HEK293 (cell line): ENCODE measurements at regions not wholly inside any gene's neighbourhood (a gene's known extent, or its start where the extent isn't known, plus 50 kb on each side); places are given as distances from the start of the nearest gene placed in this dataset.

Experiments used
- CTCF ChIA-PET: fragments of 350-600 bp; formaldehyde crosslinking; extraction: SDS; loops from one replicate; lab custom pipeline; 2021; ENCODE audit warnings: antibody characterized with exemption; lab: Yijun Ruan, JAX
- POLR2A ChIA-PET: fragments of 300-600 bp; formaldehyde crosslinking; extraction: SDS; loops from one replicate; lab custom pipeline; 2020; ENCODE audit warnings: antibody characterized with exemption, inconsistent platforms; lab: Yijun Ruan, JAX
- H3K27ac ChIP-seq: fragments of 200-500 bp; sonication (Bioruptor generic); 2 replicates; pipeline ENCODE4 v1.5.1; 2014; ENCODE audit warnings: low read depth, low read length, control low read depth, inconsistent platforms; ENCODE audit errors: extremely low read depth
- H3K36me3 ChIP-seq, 2 experiments: fragments of 200-500 bp in 1 of 2; sonication (Bioruptor generic) in 1 of 2; 1 replicate in 1 of 2; 2 replicates in 1 of 2; pipeline ENCODE4 v1.5.1; 2014 to 2017; ENCODE audit warnings: inconsistent platforms in 2 of 2, low read length in 2 of 2; ENCODE audit not compliant: control insufficient read depth in 2 of 2, insufficient read depth in 1 of 2
- H3K4me1 ChIP-seq: fragments of 200-500 bp; sonication (Bioruptor generic); 2 replicates; pipeline ENCODE4 v1.5.1; 2014; ENCODE audit warnings: mild to moderate bottlenecking, low read length, inconsistent platforms; ENCODE audit not compliant: control insufficient read depth, insufficient read depth
- H3K4me3 ChIP-seq: 2 replicates; pipeline ENCODE4 v1.5.1; 2011; ENCODE audit warnings: low read depth, mild to moderate bottlenecking, control low read depth, low read length, moderate library complexity
- H3K9me3 ChIP-seq: fragments of 200-500 bp; sonication (Bioruptor generic); 2 replicates; pipeline ENCODE4 v1.5.1; 2014; ENCODE audit warnings: low read depth, low read length, inconsistent platforms; ENCODE audit not compliant: control insufficient read depth, insufficient read depth
- EGR2 ChIP-seq: fragments of 450-650 bp; formaldehyde crosslinking; IDR thresholded peaks from 2 replicates; pipeline ENCODE4 v1.5.1; 2016; ENCODE audit warnings: low read depth, missing biosample characterization, missing genetic modification characterization
- KLF16 ChIP-seq: fragments of 450-650 bp; formaldehyde crosslinking; IDR thresholded peaks from 2 replicates; pipeline ENCODE4 v1.5.1; 2017; ENCODE audit warnings: missing biosample characterization, missing genetic modification characterization
- SCRT2 ChIP-seq: fragments of 450-650 bp; formaldehyde crosslinking; IDR thresholded peaks from 2 replicates; pipeline ENCODE4 v1.5.1; 2016; ENCODE audit warnings: missing biosample characterization, missing genetic modification characterization
- SP7 ChIP-seq: fragments of 450-650 bp; formaldehyde crosslinking; IDR thresholded peaks from 2 replicates; pipeline ENCODE4 v1.5.1; 2016; ENCODE audit warnings: missing biosample characterization, missing genetic modification characterization
- ZBTB8A ChIP-seq: fragments of 450-650 bp; formaldehyde crosslinking; IDR thresholded peaks from 2 replicates; pipeline ENCODE4 v1.5.1; 2016; ENCODE audit warnings: missing biosample characterization, missing genetic modification characterization
- ZFHX2 ChIP-seq: fragments of 450-650 bp; formaldehyde crosslinking; conservative IDR thresholded peaks from 2 replicates; pipeline ENCODE4 v1.5.1; 2016; ENCODE audit warnings: missing biosample characterization, missing genetic modification characterization
- ZIC2 ChIP-seq: fragments of 450-650 bp; formaldehyde crosslinking; IDR thresholded peaks from 2 replicates; pipeline ENCODE4 v1.5.1; 2016; ENCODE audit warnings: missing biosample characterization, missing genetic modification characterization
- ZNF169 ChIP-seq: fragments of 450-650 bp; formaldehyde crosslinking; IDR thresholded peaks from 2 replicates; pipeline ENCODE4 v1.5.1; 2016; ENCODE audit warnings: missing biosample characterization, missing genetic modification characterization
- ZNF175 ChIP-seq: fragments of 450-650 bp; formaldehyde crosslinking; IDR thresholded peaks from 2 replicates; pipeline ENCODE4 v1.5.1; 2016; ENCODE audit warnings: missing biosample characterization, missing genetic modification characterization
- ZNF324 ChIP-seq: fragments of 450-650 bp; formaldehyde crosslinking; IDR thresholded peaks from 2 replicates; pipeline ENCODE4 v1.5.1; 2016; ENCODE audit warnings: missing biosample characterization, missing genetic modification characterization
- ZNF521 ChIP-seq: fragments of 450-650 bp; formaldehyde crosslinking; IDR thresholded peaks from 2 replicates; pipeline ENCODE4 v1.5.1; 2017; ENCODE audit warnings: missing biosample characterization, mild to moderate bottlenecking, missing genetic modification characterization
- ZNF626 ChIP-seq: fragments of 450-650 bp; sonication (Bioruptor Pico); formaldehyde crosslinking; IDR thresholded peaks from 2 replicates; pipeline ENCODE4 v1.5.1; 2018; ENCODE audit warnings: missing biosample characterization, missing genetic modification characterization, inconsistent platforms
- ZNF670 ChIP-seq: fragments of 450-650 bp; formaldehyde crosslinking; IDR thresholded peaks from 2 replicates; pipeline ENCODE4 v1.5.1; 2016; ENCODE audit warnings: missing biosample characterization, missing genetic modification characterization, low read depth
- ZNF701 ChIP-seq: fragments of 450-650 bp; formaldehyde crosslinking; IDR thresholded peaks from 2 replicates; pipeline ENCODE4 v1.5.1; 2016; ENCODE audit warnings: missing biosample characterization, missing genetic modification characterization
- ZNF768 ChIP-seq: fragments of 450-650 bp; formaldehyde crosslinking; IDR thresholded peaks from 2 replicates; pipeline ENCODE4 v1.5.1; 2018; ENCODE audit warnings: missing biosample characterization, mild to moderate bottlenecking, missing genetic modification characterization
- TF ChIP-seq, protein P1 (sequence below): fragments of 450-650 bp; formaldehyde crosslinking; IDR thresholded peaks from 2 replicates; pipeline ENCODE4; 2016; ENCODE audit warnings: missing biosample characterization, missing genetic modification characterization
- TF ChIP-seq, protein P2 (sequence below): fragments of 450-650 bp; IDR thresholded peaks from 2 replicates; pipeline ENCODE4 v1.5.1; 2018; ENCODE audit warnings: missing biosample characterization, mild to moderate bottlenecking, missing genetic modification characterization
- TF ChIP-seq, protein P3 (sequence below): fragments of 450-650 bp; IDR thresholded peaks from 2 replicates; pipeline ENCODE4 v1.5.1; 2018; ENCODE audit warnings: missing biosample characterization, missing genetic modification characterization
- TF ChIP-seq, protein P4 (sequence below): fragments of 450-650 bp; formaldehyde crosslinking; IDR thresholded peaks from 2 replicates; pipeline ENCODE4 v1.5.1; 2016; ENCODE audit warnings: missing biosample characterization, missing genetic modification characterization
- TF ChIP-seq, protein P5 (sequence below): fragments of 450-650 bp; formaldehyde crosslinking; IDR thresholded peaks from 2 replicates; pipeline ENCODE4 v1.5.1; 2016; ENCODE audit warnings: missing biosample characterization, missing genetic modification characterization

DNA sequence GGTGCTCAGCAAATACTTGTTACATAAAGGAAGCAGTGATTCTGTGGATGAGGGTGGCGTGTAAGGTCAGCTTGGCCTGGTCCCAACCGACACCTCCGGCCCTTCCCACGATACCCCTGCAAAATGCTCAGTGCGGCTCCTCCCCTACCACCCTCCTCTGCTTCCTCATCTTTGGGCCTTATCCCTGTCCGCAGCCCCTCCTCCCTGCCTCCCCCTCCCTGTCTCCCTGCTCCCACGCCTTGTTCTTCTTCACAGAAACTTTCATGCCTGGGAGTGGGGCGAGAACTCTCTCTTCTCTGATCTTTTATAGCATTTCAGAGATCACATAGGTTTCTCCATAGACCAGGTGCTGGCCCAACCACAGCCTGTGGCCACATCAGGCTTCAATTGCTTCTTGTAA, 75.0 kb upstream of the ATP2B2 start:
- H3K4me3 ChIP-seq = no peak overlapping the region
- H3K27ac ChIP-seq = no peak overlapping the region
- CTCF ChIA-PET = no interaction called here
- TF ChIP-seq KLF16 (no peak), ZFHX2 (peak; percentile 81), EGR2 (peak; percentile 94)
- no peaks in the 10 kb centered on the region for H3K9me3 ChIP-seq
- H3K4me1 ChIP-seq = no peaks in the 10 kb centered on the region
- POLR2A ChIA-PET = no interaction called here
- no peaks in the 10 kb centered on the region for H3K36me3 ChIP-seq

DNA sequence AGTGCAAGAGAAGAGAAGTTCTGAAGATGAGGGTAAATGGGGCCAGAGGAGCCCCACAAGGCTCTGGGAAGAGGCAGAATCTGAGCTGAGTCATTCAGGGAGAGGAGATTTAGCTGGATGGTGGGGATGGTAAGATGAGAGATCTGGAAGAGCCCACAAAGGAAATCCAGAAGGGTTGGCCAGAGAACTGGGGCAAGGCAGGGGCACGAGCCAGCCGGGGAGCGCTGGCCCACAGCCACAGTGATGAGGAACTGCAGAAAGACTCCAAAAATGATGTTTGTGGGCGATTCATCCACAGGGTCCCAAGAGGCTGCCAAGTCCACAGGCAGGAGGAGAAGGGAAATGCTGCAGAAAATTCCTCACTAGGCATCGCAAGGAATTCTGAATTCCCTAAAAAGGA, 75.9 kb upstream of the ATP2B2 start:
- no peaks in the 10 kb centered on the region for H3K36me3 ChIP-seq
- H3K27ac ChIP-seq = no peak overlapping the region
- TF ChIP-seq ZNF768 (tag by site-specific recombination) (no peak), SCRT2 (tag by site-specific recombination) (no peak), SP7 (no peak), ZNF175 (tag by site-specific recombination) (no peak), ZNF701 (tag by site-specific recombination) (no peak), ZNF521 (tag by site-specific recombination) (no peak), ZNF169 (tag by site-specific recombination) (no peak), ZNF324 (no peak), ZNF626 (tag by site-specific recombination) (no peak), ZNF670 (tag by site-specific recombination) (no peak)
- TF ChIP-seq, protein P1, sequence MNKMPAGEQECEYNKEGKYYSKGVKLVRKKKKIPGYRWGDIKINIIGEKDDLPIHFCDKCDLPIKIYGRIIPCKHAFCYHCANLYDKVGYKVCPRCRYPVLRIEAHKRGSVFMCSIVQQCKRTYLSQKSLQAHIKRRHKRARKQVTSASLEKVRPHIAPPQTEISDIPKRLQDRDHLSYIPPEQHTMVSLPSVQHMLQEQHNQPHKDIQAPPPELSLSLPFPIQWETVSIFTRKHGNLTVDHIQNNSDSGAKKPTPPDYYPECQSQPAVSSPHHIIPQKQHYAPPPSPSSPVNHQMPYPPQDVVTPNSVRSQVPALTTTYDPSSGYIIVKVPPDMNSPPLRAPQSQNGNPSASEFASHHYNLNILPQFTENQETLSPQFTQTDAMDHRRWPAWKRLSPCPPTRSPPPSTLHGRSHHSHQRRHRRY = no peak
- TF ChIP-seq, protein P2, sequence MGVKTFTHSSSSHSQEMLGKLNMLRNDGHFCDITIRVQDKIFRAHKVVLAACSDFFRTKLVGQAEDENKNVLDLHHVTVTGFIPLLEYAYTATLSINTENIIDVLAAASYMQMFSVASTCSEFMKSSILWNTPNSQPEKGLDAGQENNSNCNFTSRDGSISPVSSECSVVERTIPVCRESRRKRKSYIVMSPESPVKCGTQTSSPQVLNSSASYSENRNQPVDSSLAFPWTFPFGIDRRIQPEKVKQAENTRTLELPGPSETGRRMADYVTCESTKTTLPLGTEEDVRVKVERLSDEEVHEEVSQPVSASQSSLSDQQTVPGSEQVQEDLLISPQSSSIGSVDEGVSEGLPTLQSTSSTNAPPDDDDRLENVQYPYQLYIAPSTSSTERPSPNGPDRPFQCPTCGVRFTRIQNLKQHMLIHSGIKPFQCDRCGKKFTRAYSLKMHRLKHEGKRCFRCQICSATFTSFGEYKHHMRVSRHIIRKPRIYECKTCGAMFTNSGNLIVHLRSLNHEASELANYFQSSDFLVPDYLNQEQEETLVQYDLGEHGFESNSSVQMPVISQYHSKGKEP (tag by site-specific recombination) = no peak
- TF ChIP-seq, protein P3, sequence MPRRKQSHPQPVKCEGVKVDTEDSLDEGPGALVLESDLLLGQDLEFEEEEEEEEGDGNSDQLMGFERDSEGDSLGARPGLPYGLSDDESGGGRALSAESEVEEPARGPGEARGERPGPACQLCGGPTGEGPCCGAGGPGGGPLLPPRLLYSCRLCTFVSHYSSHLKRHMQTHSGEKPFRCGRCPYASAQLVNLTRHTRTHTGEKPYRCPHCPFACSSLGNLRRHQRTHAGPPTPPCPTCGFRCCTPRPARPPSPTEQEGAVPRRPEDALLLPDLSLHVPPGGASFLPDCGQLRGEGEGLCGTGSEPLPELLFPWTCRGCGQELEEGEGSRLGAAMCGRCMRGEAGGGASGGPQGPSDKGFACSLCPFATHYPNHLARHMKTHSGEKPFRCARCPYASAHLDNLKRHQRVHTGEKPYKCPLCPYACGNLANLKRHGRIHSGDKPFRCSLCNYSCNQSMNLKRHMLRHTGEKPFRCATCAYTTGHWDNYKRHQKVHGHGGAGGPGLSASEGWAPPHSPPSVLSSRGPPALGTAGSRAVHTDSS (tag by site-specific recombination) = no peak
- TF ChIP-seq, protein P4, sequence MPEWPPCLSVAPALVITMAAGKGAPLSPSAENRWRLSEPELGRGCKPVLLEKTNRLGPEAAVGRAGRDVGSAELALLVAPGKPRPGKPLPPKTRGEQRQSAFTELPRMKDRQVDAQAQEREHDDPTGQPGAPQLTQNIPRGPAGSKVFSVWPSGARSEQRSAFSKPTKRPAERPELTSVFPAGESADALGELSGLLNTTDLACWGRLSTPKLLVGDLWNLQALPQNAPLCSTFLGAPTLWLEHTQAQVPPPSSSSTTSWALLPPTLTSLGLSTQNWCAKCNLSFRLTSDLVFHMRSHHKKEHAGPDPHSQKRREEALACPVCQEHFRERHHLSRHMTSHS = no peak
- TF ChIP-seq, all 188 proteins: peak for 0
- Histone ChIP-seq H3K4me3 (no peak overlapping the region), H3K4me1 (no peaks in the 10 kb centered on the region), H3K9me3 (no peaks in the 10 kb centered on the region)
- CTCF ChIA-PET = interaction anchor here (0.6 kb wide), 1 partner anchor 205 kb away, joined by 4 read pairs; no protein-coding TSS in a partner anchor
- POLR2A ChIA-PET = no interaction called here

DNA sequence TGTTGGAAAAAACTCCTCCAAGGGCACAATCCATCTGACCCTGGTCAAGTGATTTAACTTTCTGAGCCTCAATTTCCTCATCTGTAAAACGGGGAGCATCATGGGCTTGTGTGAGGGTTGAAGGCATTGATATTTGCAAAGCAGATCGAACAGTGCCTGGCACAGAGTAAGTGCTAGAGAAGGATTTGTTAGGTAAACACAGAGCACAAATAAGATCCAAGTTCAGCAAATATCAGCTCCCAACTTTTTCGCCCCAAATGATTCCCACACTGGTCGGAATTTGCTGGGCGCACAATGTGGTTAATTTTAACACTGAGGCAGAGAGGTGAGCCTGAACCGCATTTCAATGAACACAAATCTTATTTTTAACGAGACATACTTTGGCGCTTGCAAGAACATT, 76.3 kb upstream of the ATP2B2 start:
- CTCF ChIA-PET = interaction anchor here (0.6 kb wide), 1 partner anchor 204 kb away, joined by 4 read pairs; no protein-coding TSS in a partner anchor
- no peaks in the 10 kb centered on the region for H3K36me3 ChIP-seq
- POLR2A ChIA-PET = no interaction called here
- H3K4me3 ChIP-seq = no peak overlapping the region
- H3K4me1 ChIP-seq = no peaks in the 10 kb centered on the region
- no peak overlapping the region for H3K27ac ChIP-seq
- H3K9me3 ChIP-seq = no peaks in the 10 kb centered on the region
- TF ChIP-seq ZBTB8A (tag by site-specific recombination) (no peak), ZIC2 (no peak)
- TF ChIP-seq, protein P5, sequence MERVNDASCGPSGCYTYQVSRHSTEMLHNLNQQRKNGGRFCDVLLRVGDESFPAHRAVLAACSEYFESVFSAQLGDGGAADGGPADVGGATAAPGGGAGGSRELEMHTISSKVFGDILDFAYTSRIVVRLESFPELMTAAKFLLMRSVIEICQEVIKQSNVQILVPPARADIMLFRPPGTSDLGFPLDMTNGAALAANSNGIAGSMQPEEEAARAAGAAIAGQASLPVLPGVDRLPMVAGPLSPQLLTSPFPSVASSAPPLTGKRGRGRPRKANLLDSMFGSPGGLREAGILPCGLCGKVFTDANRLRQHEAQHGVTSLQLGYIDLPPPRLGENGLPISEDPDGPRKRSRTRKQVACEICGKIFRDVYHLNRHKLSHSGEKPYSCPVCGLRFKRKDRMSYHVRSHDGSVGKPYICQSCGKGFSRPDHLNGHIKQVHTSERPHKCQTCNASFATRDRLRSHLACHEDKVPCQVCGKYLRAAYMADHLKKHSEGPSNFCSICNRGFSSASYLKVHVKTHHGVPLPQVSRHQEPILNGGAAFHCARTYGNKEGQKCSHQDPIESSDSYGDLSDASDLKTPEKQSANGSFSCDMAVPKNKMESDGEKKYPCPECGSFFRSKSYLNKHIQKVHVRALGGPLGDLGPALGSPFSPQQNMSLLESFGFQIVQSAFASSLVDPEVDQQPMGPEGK (tag by site-specific recombination) = no peak
